H1 (cell line): ENCODE measurements at regions not wholly inside any gene's neighbourhood (a gene's known extent, or its start where the extent isn't known, plus 50 kb on each side); places are given as distances from the start of the nearest gene placed in this dataset.

Experiments used
- KDM1A ChIP-seq: fragments of 200-600, 300-600 bp; sonication (generic); IDR thresholded peaks from 2 replicates; pipeline ENCODE4 v1.7.1; 2016; ENCODE audit warnings: mild to moderate bottlenecking, low read length, borderline replicate concordance
- MAX ChIP-seq: IDR thresholded peaks from 2 replicates; pipeline ENCODE4 v1.6.1; 2012; ENCODE audit warnings: inconsistent platforms
- TF ChIP-seq, protein P1 (sequence below), 3 experiments: IDR thresholded peaks; 1 replicate in 2 of 3; 2 replicates in 1 of 3; pipeline versions ENCODE4 v1.5.1 to v1.6.1; 2011; ENCODE audit warnings: low read length in 3 of 3, mild to moderate bottlenecking in 3 of 3, inconsistent platforms in 2 of 3, low read depth in 1 of 3, moderate library complexity in 1 of 3; ENCODE audit not compliant: insufficient read depth in 1 of 3; ENCODE audit errors: control extremely low read depth in 1 of 3

DNA sequence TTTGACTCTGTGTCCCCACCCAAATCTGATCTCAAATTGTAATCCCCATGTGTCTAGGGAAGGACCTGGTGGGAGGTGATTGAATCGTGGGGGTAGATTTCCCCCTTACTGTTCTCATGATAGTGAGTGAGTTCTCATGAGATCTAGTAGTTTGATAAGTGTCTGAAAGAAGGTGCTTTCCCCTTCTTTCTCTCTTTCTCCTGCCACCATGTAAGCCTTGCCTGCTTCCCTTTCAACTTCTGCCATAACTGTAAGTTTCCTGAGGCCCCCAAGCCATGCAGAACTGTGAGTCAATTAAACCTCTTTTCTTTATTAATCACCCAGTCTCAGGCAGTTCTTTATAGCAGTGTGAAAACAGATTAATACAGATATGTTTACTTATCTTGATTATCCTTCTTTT, 266.5 kb upstream of the GYPC start:
- TF ChIP-seq KDM1A: no peak
- TF ChIP-seq MAX: no peak
- TF ChIP-seq, protein P1, sequence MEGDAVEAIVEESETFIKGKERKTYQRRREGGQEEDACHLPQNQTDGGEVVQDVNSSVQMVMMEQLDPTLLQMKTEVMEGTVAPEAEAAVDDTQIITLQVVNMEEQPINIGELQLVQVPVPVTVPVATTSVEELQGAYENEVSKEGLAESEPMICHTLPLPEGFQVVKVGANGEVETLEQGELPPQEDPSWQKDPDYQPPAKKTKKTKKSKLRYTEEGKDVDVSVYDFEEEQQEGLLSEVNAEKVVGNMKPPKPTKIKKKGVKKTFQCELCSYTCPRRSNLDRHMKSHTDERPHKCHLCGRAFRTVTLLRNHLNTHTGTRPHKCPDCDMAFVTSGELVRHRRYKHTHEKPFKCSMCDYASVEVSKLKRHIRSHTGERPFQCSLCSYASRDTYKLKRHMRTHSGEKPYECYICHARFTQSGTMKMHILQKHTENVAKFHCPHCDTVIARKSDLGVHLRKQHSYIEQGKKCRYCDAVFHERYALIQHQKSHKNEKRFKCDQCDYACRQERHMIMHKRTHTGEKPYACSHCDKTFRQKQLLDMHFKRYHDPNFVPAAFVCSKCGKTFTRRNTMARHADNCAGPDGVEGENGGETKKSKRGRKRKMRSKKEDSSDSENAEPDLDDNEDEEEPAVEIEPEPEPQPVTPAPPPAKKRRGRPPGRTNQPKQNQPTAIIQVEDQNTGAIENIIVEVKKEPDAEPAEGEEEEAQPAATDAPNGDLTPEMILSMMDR (IDR thresholded peaks at IDR 0.05; ENCODE audit: control extremely low read depth in 1 of 3, insufficient read depth in 1 of 3, low read depth in 1 of 3, low read length in 3 of 3): no peak
